LHCN-M2 (cell line): ENCODE measurements at regions not wholly inside any gene's neighbourhood (a gene's known extent, or its start where the extent isn't known, plus 50 kb on each side); places are given as distances from the start of the nearest gene placed in this dataset.

Experiments used
- DNase-seq: peaks from one replicate; pipeline ENCODE4 v3.0.0-alpha.2; 2012; ENCODE audit warnings: low read depth

- DNase-seq, result no peak
Observed at GRCh38 chr2:242024751-242025355, 155.3 kb downstream of the RTP5 start.

GRCh38 chr2:242027676-242028450 is 158.3 kb downstream of the RTP5 start:
- DNase-seq, result no peak

- no peak for DNase-seq
Observed at GRCh38 chr2:242029422-242030225, 160.1 kb downstream of the RTP5 start.

GRCh38 chr2:242030226-242030575 is 160.7 kb downstream of the RTP5 start:
- no peak for DNase-seq

GRCh38 chr2:242030858-242031257 is 161.3 kb downstream of the RTP5 start:
- no peak for DNase-seq

GRCh38 chr2:242031481-242032019 is 162.0 kb downstream of the RTP5 start:
- DNase-seq, result peak; percentile 93

GRCh38 chr2:242032780-242033656 is 163.5 kb downstream of the RTP5 start:
- DNase-seq, result no peak

- DNase-seq, result no peak
Observed at GRCh38 chr2:242034138-242034537, 164.6 kb downstream of the RTP5 start.

GRCh38 chr2:242034996-242035814 is 165.7 kb downstream of the RTP5 start:
- DNase-seq, result no peak

GRCh38 chr2:242035858-242036652 is 166.5 kb downstream of the RTP5 start:
- no peak for DNase-seq

GRCh38 chr2:242036653-242036950 is 167.1 kb downstream of the RTP5 start:
- no peak for DNase-seq

GRCh38 chr2:242038166-242038927 is 168.8 kb downstream of the RTP5 start:
- DNase-seq, result no peak

- DNase-seq, result no peak
Observed at GRCh38 chr2:242038928-242039341, 169.4 kb downstream of the RTP5 start.

- DNase-seq, result no peak
Observed at GRCh38 chr2:242040303-242040655, 170.8 kb downstream of the RTP5 start.

- no peak for DNase-seq
Observed at GRCh38 chr2:242040681-242041080, 171.2 kb downstream of the RTP5 start.

GRCh38 chr2:242041816-242042215 is 172.3 kb downstream of the RTP5 start:
- no peak for DNase-seq

- DNase-seq, result no peak
Observed at GRCh38 chr2:242043538-242044312, 174.2 kb downstream of the RTP5 start.

- DNase-seq, result no peak
Observed at GRCh38 chr2:242044313-242044590, 174.7 kb downstream of the RTP5 start.
